HCT116 (cell line): ENCODE measurements at regions not wholly inside any gene's neighbourhood (a gene's known extent, or its start where the extent isn't known, plus 50 kb on each side); places are given as distances from the start of the nearest gene placed in this dataset.

Source experiments
- ATAC-seq: fragments of 200-7000 bp; cut with Tn5 transposase; 2 replicates; pipeline ENCODE4 v1.9.1; 2020; ENCODE audit warnings: mild to moderate bottlenecking, moderate library complexity
- BruUV-seq: library from RNA; stranded (reverse); fragments of 400-500 nt; replicated peaks from 2 replicates; lab custom pipeline; 2021; lab: Mats Ljungman, UMichigan
- CTCF ChIA-PET: fragments of 300-600 bp; sonication (Branson Sonifier 250); formaldehyde crosslinking; loops from one replicate; lab custom pipeline; 2021; ENCODE audit warnings: antibody characterized with exemption; lab: Charles Lee
- POLR2A ChIA-PET: fragments of 300-600, 350-600 bp; sonication (Branson Sonifier 250); formaldehyde crosslinking; loops from one replicate; lab custom pipeline; 2021; ENCODE audit warnings: antibody characterized with exemption; lab: Charles Lee
- RAD21 ChIA-PET, 2 experiments: fragments of 300-600 bp; sonication (Branson Sonifier 250); formaldehyde crosslinking; loops; one replicate each; lab custom pipeline; 2023; ENCODE audit warnings: low total read pairs in 2 of 2; ENCODE audit not compliant: uncharacterized antibody in 2 of 2, unreplicated experiment in 2 of 2, low non-redundant PET in 1 of 2; lab: Charles Lee
- DNase-seq: peaks from one replicate; pipeline ENCODE4 v3.0.0-alpha.2; 2010; ENCODE audit warnings: low read depth, low spot score
- H2AFZ ChIP-seq: fragments of 200-600 bp; shearing (Covaris generic), sonication (generic); 2 replicates; pipeline ENCODE4 v1.6.1; 2017; ENCODE audit warnings: low read depth, mixed run types, mixed read lengths, antibody characterized with exemption, low read length; ENCODE audit not compliant: poor library complexity, severe bottlenecking
- H3K27ac ChIP-seq: 2 replicates; pipeline ENCODE4 v1.5.1; 2012; ENCODE audit warnings: low read depth, low read length
- H3K27me3 ChIP-seq: fragments of 200-600 bp; sonication (generic); 2 replicates; pipeline ENCODE4 v1.6.1; 2016; ENCODE audit warnings: mixed run types, low read length, mixed read lengths; ENCODE audit not compliant: insufficient read depth
- H3K36me3 ChIP-seq, 2 experiments: fragments of 200-500 bp in 1 of 2; fragments of 200-600 bp in 1 of 2; sonication (Bioruptor generic) in 1 of 2; sonication (generic) in 1 of 2; 2 replicates each; pipeline versions ENCODE4 v1.5.1 to v1.6.1; 2014 to 2016; ENCODE audit warnings: low read length in 2 of 2, inconsistent platforms in 1 of 2, mixed read lengths in 1 of 2, mixed run types in 1 of 2; ENCODE audit not compliant: insufficient read depth in 2 of 2, control insufficient read depth in 1 of 2
- H3K4me1 ChIP-seq, 2 experiments: fragments of 200-600 bp in 1 of 2; sonication (generic) in 1 of 2; 2 replicates each; pipeline versions ENCODE4 v1.5.1 to v1.6.1; 2012 to 2017; ENCODE audit warnings: low read length in 2 of 2, inconsistent platforms in 1 of 2, mild to moderate bottlenecking in 1 of 2, mixed read lengths in 1 of 2, mixed run types in 1 of 2, moderate library complexity in 1 of 2; ENCODE audit not compliant: insufficient read depth in 2 of 2, control insufficient read depth in 1 of 2
- H3K4me2 ChIP-seq: fragments of 200-600 bp; sonication (generic); 2 replicates; pipeline ENCODE4 v1.6.1; 2017; ENCODE audit warnings: mixed run types, low read length, mixed read lengths
- H3K4me3 ChIP-seq, 2 experiments: fragments of 200-600 bp in 1 of 2; sonication (generic) in 1 of 2; replicated peaks in 1 of 2; 2 replicates each; pipeline ENCODE4 v1.5.1; 2011 to 2016; ENCODE audit warnings: low read length in 2 of 2, control low read depth in 1 of 2, low read depth in 1 of 2, mild to moderate bottlenecking in 1 of 2, mixed read lengths in 1 of 2, mixed run types in 1 of 2
- H3K79me2 ChIP-seq: fragments of 200-600 bp; sonication (generic); 2 replicates; pipeline ENCODE4 v1.6.1; 2017; ENCODE audit warnings: mild to moderate bottlenecking, mixed run types, low read length, moderate library complexity, mixed read lengths; ENCODE audit not compliant: insufficient read depth
- H3K9ac ChIP-seq: fragments of 200-600 bp; sonication (generic); 2 replicates; pipeline ENCODE4 v1.6.1; 2016; ENCODE audit warnings: low read length, mixed read lengths
- H3K9me2 ChIP-seq: fragments of 200-600 bp; sonication (generic), shearing (Covaris generic); 2 replicates; pipeline ENCODE4 v1.6.1; 2017; ENCODE audit warnings: mixed run types, mild to moderate bottlenecking, moderate library complexity; ENCODE audit not compliant: insufficient read depth
- H3K9me3 ChIP-seq, 2 experiments: fragments of 200-500 bp in 1 of 2; fragments of 200-600 bp in 1 of 2; sonication (Bioruptor generic) in 1 of 2; sonication (generic) in 1 of 2; 2 replicates each; pipeline ENCODE4 v1.6.1; 2014 to 2017; ENCODE audit warnings: low read length in 2 of 2, mixed read lengths in 2 of 2, inconsistent platforms in 1 of 2, low read depth in 1 of 2, mild to moderate bottlenecking in 1 of 2, mixed run types in 1 of 2, moderate library complexity in 1 of 2; ENCODE audit not compliant: control insufficient read depth in 1 of 2, insufficient read depth in 1 of 2
- H4K20me1 ChIP-seq: fragments of 200-600 bp; sonication (generic), shearing (Covaris generic); 2 replicates; pipeline ENCODE4 v1.6.1; 2017; ENCODE audit warnings: mixed run types, mild to moderate bottlenecking, moderate library complexity; ENCODE audit not compliant: insufficient read depth
- CBX3 ChIP-seq: IDR thresholded peaks from 2 replicates; pipeline ENCODE4 v1.6.1; 2012; ENCODE audit warnings: low read depth
- CEBPB ChIP-seq: IDR thresholded peaks from 2 replicates; pipeline ENCODE4 v1.6.1; 2012; ENCODE audit warnings: low read depth
- EGR1 ChIP-seq: IDR thresholded peaks from 2 replicates; pipeline ENCODE4 v1.6.1; 2012; ENCODE audit warnings: low read depth
- ELF1 ChIP-seq: IDR thresholded peaks from 2 replicates; pipeline ENCODE4 v1.6.1; 2012; ENCODE audit warnings: low read depth, borderline replicate concordance
- EZH2 ChIP-seq: fragments of 200-600 bp; sonication (generic); IDR thresholded peaks from 2 replicates; pipeline ENCODE4 v1.6.1; 2017; ENCODE audit warnings: antibody characterized with exemption, mixed run types
- POLR2A ChIP-seq: IDR thresholded peaks from 2 replicates; pipeline ENCODE4 v1.7.0; 2011; ENCODE audit warnings: borderline replicate concordance; ENCODE audit not compliant: insufficient read depth, insufficient read length; ENCODE audit errors: extremely low read depth
- POLR2AphosphoS5 ChIP-seq: IDR thresholded peaks from 2 replicates; pipeline ENCODE4 v1.6.1; 2011; ENCODE audit warnings: mild to moderate bottlenecking, low read depth, low read length, moderate library complexity
- RAD21 ChIP-seq: IDR thresholded peaks from 2 replicates; pipeline ENCODE4 v1.6.1; 2012; ENCODE audit warnings: low read depth, mild to moderate bottlenecking
- SIN3A ChIP-seq: IDR thresholded peaks from 2 replicates; pipeline ENCODE4 v1.6.1; 2012; ENCODE audit warnings: low read depth
- SRF ChIP-seq: IDR thresholded peaks from 2 replicates; pipeline ENCODE4 v1.6.1; 2012; ENCODE audit warnings: low read depth
- YY1 ChIP-seq: IDR thresholded peaks from 2 replicates; pipeline ENCODE4 v1.6.1; 2011; ENCODE audit warnings: low read length, low read depth, moderate library complexity, mild to moderate bottlenecking; ENCODE audit not compliant: insufficient replicate concordance; ENCODE audit errors: extremely low read depth
- intact Hi-C: fragments of 100-400 bp; cut with micrococcal nuclease; formaldehyde crosslinking; loops from 2 replicates; pipeline ENCODE4 v1.10.0; 2022
- TF ChIP-seq, protein P1 (sequence below): IDR thresholded peaks from 2 replicates; pipeline ENCODE4 v1.6.1; 2011; ENCODE audit warnings: mild to moderate bottlenecking, low read length, moderate library complexity; ENCODE audit not compliant: insufficient replicate concordance; ENCODE audit errors: extremely low read depth
- TF ChIP-seq, protein P2 (sequence below), 3 experiments: fragments of 200-600 bp in 1 of 3; sonication (generic) in 1 of 3; IDR thresholded peaks in 2 of 3; conservative IDR thresholded peaks in 1 of 3; 2 replicates each; pipeline ENCODE4 v1.5.1; 2012 to 2017; ENCODE audit warnings: low read depth in 2 of 3, low read length in 2 of 3, antibody characterized with exemption in 1 of 3, borderline replicate concordance in 1 of 3, control low read depth in 1 of 3, mild to moderate bottlenecking in 1 of 3, mixed read lengths in 1 of 3, mixed run types in 1 of 3, moderate library complexity in 1 of 3; ENCODE audit not compliant: insufficient read depth in 1 of 3
- TF ChIP-seq, protein P3 (sequence below): IDR thresholded peaks from 2 replicates; pipeline ENCODE4 v1.6.1; 2012

DNA sequence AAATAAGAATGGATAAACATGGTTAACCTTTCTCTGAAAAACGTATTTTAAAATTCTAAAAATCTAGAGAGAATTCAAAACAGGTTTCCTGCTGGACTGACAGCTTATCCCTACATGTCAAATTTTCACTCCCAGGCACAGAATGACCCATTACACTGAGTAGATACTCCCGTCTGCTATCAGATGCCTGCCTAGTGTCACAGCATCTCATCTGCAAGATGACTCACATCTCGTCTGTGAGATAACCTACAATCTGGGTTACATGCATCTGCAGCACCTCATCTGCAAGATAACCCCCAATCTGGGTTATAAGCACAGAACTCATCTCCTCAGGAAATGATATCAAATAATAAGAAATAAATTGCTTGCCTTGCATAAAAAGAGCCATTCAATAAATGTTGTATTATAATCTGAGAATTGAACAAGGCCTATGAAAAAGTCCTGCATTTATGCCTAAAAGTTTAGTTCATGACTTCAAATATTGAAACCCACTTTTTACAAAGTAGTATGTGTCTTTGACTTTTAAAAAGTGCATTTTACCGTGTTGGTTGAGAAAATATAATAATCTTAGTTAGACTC is 188.3 kb upstream of the THBS1 start:
- Histone ChIP-seq H3K36me3 (no peaks in the 10 kb centered on the region), H3K27me3 (no peaks in the 10 kb centered on the region), H2AFZ (no peak overlapping the region), H4K20me1 (no peaks in the 10 kb centered on the region), H3K9me3 (no peaks in the 10 kb centered on the region), H3K9ac (no peak overlapping the region), H3K4me1 (peaks cover 0 to 3% of the 10 kb centered on the region in 2 experiments; a peak in 2 of 4 replicates), H3K27ac (no peak overlapping the region), H3K79me2 (no peaks in the 10 kb centered on the region), H3K4me2 (no peak overlapping the region), H3K4me3 (no peak overlapping the region), H3K9me2 (no peaks in the 10 kb centered on the region)
- no peak for DNase-seq
- POLR2A ChIA-PET = no interaction called here
- no peak for ATAC-seq
- CTCF ChIA-PET = no interaction called here
- RAD21 ChIA-PET = no interaction called here
- no peak for TF ChIP-seq ELF1
- TF ChIP-seq SIN3A = no peak
- TF ChIP-seq EZH2 = no peak
- TF ChIP-seq, protein P1, sequence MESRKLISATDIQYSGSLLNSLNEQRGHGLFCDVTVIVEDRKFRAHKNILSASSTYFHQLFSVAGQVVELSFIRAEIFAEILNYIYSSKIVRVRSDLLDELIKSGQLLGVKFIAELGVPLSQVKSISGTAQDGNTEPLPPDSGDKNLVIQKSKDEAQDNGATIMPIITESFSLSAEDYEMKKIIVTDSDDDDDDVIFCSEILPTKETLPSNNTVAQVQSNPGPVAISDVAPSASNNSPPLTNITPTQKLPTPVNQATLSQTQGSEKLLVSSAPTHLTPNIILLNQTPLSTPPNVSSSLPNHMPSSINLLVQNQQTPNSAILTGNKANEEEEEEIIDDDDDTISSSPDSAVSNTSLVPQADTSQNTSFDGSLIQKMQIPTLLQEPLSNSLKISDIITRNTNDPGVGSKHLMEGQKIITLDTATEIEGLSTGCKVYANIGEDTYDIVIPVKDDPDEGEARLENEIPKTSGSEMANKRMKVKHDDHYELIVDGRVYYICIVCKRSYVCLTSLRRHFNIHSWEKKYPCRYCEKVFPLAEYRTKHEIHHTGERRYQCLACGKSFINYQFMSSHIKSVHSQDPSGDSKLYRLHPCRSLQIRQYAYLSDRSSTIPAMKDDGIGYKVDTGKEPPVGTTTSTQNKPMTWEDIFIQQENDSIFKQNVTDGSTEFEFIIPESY = no peak
- no peak for TF ChIP-seq EGR1
- TF ChIP-seq CBX3 = no peak
- no peak for TF ChIP-seq CEBPB
- intact Hi-C loops = no loop called here
- no TSS peak for BruUV-seq

DNA sequence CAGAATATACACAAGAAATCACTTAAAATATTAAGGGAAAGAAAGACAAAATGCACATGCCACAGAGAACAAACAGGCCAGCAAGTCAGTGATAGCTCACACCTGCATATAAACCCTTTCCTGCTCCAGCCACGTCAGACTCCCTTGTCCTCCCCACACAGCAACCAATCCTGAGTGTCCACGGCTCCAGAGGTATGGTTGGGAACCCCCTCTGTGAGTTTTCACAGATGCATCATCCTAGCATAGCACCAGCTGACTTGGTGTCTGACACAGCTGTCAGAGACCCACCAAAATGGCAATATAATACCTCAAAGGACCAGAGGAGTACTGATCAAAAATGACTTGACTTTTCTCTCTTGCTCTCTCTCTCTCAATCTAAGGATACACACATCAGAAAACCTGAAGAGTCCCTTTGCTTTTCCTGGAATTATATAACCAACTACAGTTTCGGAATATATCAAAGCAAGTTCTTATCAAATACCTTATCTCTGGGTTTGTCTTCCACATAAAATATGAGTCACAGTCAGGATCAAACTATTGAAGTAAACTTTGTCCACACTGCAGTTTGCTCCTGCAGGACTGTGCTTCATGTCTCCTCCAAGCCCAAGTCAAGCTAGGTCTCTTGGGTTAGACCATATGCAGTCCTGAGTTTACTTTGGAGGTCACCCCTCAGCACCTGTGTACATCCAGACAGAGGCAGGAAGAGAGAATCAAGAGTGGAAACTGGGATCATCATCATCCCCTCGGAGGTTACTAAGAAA is 187.1 kb upstream of the THBS1 start:
- intact Hi-C loops = no loop called here
- Histone ChIP-seq H4K20me1 (no peaks in the 10 kb centered on the region), H3K79me2 (no peaks in the 10 kb centered on the region), H2AFZ (no peak overlapping the region), H3K36me3 (no peaks in the 10 kb centered on the region), H3K9ac (no peak overlapping the region), H3K9me2 (no peaks in the 10 kb centered on the region), H3K27me3 (no peaks in the 10 kb centered on the region), H3K4me3 (no peak overlapping the region), H3K9me3 (no peaks in the 10 kb centered on the region), H3K4me2 (no peak overlapping the region), H3K4me1 (peaks cover 0 to 3% of the 10 kb centered on the region in 2 experiments; a peak in 2 of 4 replicates), H3K27ac (no peak overlapping the region)
- ChIA-PET POLR2A (no interaction called here), RAD21 (no interaction called here), CTCF (no interaction called here)
- no peak for DNase-seq
- ATAC-seq = no peak
- no TSS peak for BruUV-seq
- TF ChIP-seq SRF (no peak), POLR2AphosphoS5 (no peak), RAD21 (no peak), ELF1 (no peak), SIN3A (no peak), POLR2A (no peak), EZH2 (no peak), YY1 (no peak)
- TF ChIP-seq, protein P2, sequence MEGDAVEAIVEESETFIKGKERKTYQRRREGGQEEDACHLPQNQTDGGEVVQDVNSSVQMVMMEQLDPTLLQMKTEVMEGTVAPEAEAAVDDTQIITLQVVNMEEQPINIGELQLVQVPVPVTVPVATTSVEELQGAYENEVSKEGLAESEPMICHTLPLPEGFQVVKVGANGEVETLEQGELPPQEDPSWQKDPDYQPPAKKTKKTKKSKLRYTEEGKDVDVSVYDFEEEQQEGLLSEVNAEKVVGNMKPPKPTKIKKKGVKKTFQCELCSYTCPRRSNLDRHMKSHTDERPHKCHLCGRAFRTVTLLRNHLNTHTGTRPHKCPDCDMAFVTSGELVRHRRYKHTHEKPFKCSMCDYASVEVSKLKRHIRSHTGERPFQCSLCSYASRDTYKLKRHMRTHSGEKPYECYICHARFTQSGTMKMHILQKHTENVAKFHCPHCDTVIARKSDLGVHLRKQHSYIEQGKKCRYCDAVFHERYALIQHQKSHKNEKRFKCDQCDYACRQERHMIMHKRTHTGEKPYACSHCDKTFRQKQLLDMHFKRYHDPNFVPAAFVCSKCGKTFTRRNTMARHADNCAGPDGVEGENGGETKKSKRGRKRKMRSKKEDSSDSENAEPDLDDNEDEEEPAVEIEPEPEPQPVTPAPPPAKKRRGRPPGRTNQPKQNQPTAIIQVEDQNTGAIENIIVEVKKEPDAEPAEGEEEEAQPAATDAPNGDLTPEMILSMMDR (IDR thresholded peaks at IDR 0.05 in 2 of 3, conservative IDR thresholded peaks at IDR 0.05 in 1 of 3; ENCODE audit: borderline replicate concordance in 1 of 3, insufficient read depth in 1 of 3, low read depth in 2 of 3, low read length in 2 of 3) = no peak
- TF ChIP-seq, protein P3, sequence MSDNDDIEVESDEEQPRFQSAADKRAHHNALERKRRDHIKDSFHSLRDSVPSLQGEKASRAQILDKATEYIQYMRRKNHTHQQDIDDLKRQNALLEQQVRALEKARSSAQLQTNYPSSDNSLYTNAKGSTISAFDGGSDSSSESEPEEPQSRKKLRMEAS = no peak
